Neural cell (in vitro differentiated cells): ENCODE measurements at regions not wholly inside any gene's neighbourhood (a gene's known extent, or its start where the extent isn't known, plus 50 kb on each side); places are given as distances from the start of the nearest gene placed in this dataset.

ENCODE experiments used
- H2AFZ ChIP-seq: fragments of 200-600, 300-800 bp; sonication (generic), shearing (Covaris generic); 2 replicates; pipeline ENCODE4 v1.6.0; 2014; ENCODE audit warnings: low read depth, mild to moderate bottlenecking, antibody characterized with exemption, low read length, moderate library complexity
- H3F3A ChIP-seq: fragments of 200-600 bp; shearing (Covaris generic); 2 replicates; pipeline ENCODE4 v1.6.1; 2016; ENCODE audit warnings: mild to moderate bottlenecking, moderate library complexity, mixed read lengths, antibody characterized with exemption, low read length; ENCODE audit not compliant: insufficient read depth, poor library complexity, severe bottlenecking
- H3K27ac ChIP-seq: fragments of 200-600, 300-800 bp; sonication (generic), shearing (Covaris generic); 2 replicates; pipeline ENCODE4 v1.5.1; 2014; ENCODE audit warnings: mild to moderate bottlenecking, low read length, moderate library complexity
- H3K27me3 ChIP-seq: fragments of 300-800, 200-600 bp; sonication (generic), shearing (Covaris generic); 2 replicates; pipeline ENCODE4 v1.6.0; 2014; ENCODE audit warnings: mild to moderate bottlenecking, low read depth, low read length, moderate library complexity; ENCODE audit not compliant: insufficient read depth
- H3K36me3 ChIP-seq: fragments of 300-800, 200-600 bp; sonication (generic), shearing (Covaris generic); 2 replicates; pipeline ENCODE4 v1.5.1; 2014; ENCODE audit warnings: mild to moderate bottlenecking, antibody characterized with exemption, low read length, moderate library complexity; ENCODE audit not compliant: insufficient read depth
- H3K4me2 ChIP-seq: fragments of 300-800, 200-600 bp; sonication (generic), shearing (Covaris generic); 2 replicates; pipeline ENCODE4 v1.6.0; 2014; ENCODE audit warnings: mild to moderate bottlenecking, low read length
- H3K4me3 ChIP-seq: fragments of 300-800, 200-600 bp; sonication (generic), shearing (Covaris generic); 2 replicates; pipeline ENCODE4 v1.5.1; 2014; ENCODE audit warnings: mild to moderate bottlenecking, low read length, moderate library complexity
- H3K79me2 ChIP-seq: fragments of 200-600 bp; shearing (Covaris generic); replicated peaks from 2 replicates; pipeline ENCODE4 v1.6.0; 2014; ENCODE audit warnings: mild to moderate bottlenecking, low read length, moderate library complexity; ENCODE audit not compliant: insufficient read depth
- H3K9ac ChIP-seq: fragments of 300-800, 200-600 bp; sonication (generic), shearing (Covaris generic); 2 replicates; pipeline ENCODE4 v1.6.1; 2016; ENCODE audit warnings: mild to moderate bottlenecking, low read length, mixed read lengths
- H3K9me2 ChIP-seq: fragments of 200-600 bp; shearing (Covaris generic); 2 replicates; pipeline ENCODE4 v1.6.1; 2016; ENCODE audit warnings: mild to moderate bottlenecking, low read length, mixed read lengths; ENCODE audit not compliant: insufficient read depth
- H3K9me3 ChIP-seq: fragments of 200-600, 300-800 bp; sonication (generic), shearing (Covaris generic); 2 replicates; pipeline ENCODE4 v1.6.1; 2016; ENCODE audit warnings: mild to moderate bottlenecking, mixed run types, low read length, moderate library complexity, mixed read lengths
- H4K20me1 ChIP-seq: fragments of 200-600 bp; shearing (Covaris generic); 2 replicates; pipeline ENCODE4 v1.6.1; 2016; ENCODE audit warnings: mild to moderate bottlenecking, mixed run types; ENCODE audit not compliant: insufficient read depth
- CTCF ChIP-seq: fragments of 450-650 bp; IDR thresholded peaks from 2 replicates; pipeline ENCODE4 v1.5.1; 2014; ENCODE audit warnings: antibody characterized with exemption, mild to moderate bottlenecking, moderate library complexity; ENCODE audit not compliant: poor library complexity, severe bottlenecking
- EP300 ChIP-seq: fragments of 450-650 bp; conservative IDR thresholded peaks from 2 replicates; pipeline ENCODE4 v1.6.1; 2014; ENCODE audit warnings: antibody characterized with exemption, mild to moderate bottlenecking, moderate library complexity; ENCODE audit not compliant: poor library complexity, severe bottlenecking
- EZH2 ChIP-seq: fragments of 200-600, 300-800 bp; shearing (Covaris generic), sonication (generic); IDR thresholded peaks from 2 replicates; pipeline ENCODE4 v1.6.1; 2014; ENCODE audit warnings: antibody characterized with exemption, low read length, borderline replicate concordance, mild to moderate bottlenecking; ENCODE audit not compliant: insufficient read depth, poor library complexity, severe bottlenecking
- MXI1 ChIP-seq: fragments of 450-650 bp; conservative IDR thresholded peaks from 2 replicates; pipeline ENCODE4 v1.6.1; 2014; ENCODE audit warnings: antibody characterized with exemption, mild to moderate bottlenecking; ENCODE audit not compliant: poor library complexity, severe bottlenecking
- POLR2AphosphoS5 ChIP-seq: IDR thresholded peaks from 2 replicates; pipeline ENCODE4 v1.6.1; 2012
- RAD21 ChIP-seq: fragments of 450-650 bp; conservative IDR thresholded peaks from 2 replicates; pipeline ENCODE4 v1.6.1; 2014; ENCODE audit warnings: antibody characterized with exemption, mild to moderate bottlenecking, moderate library complexity
- REST ChIP-seq: IDR thresholded peaks from 2 replicates; pipeline ENCODE4 v1.6.1; 2012; ENCODE audit warnings: borderline replicate concordance
- SMC3 ChIP-seq: fragments of 450-650 bp; conservative IDR thresholded peaks from 2 replicates; pipeline ENCODE4 v1.6.1; 2014; ENCODE audit warnings: antibody characterized with exemption, mild to moderate bottlenecking, moderate library complexity; ENCODE audit not compliant: poor library complexity
- TAF1 ChIP-seq: IDR thresholded peaks from 2 replicates; pipeline ENCODE4 v1.6.1; 2012; ENCODE audit warnings: low read depth

GRCh38 chr5:4370218-4370617 lies 769.9 kb upstream of the ADAMTS16 start:
- H3K27me3 ChIP-seq = no peaks in the 10 kb centered on the region
- H3K9me3 ChIP-seq = no peaks in the 10 kb centered on the region
- no peak for TF ChIP-seq SMC3
- no peak for TF ChIP-seq EP300
- no peak for TF ChIP-seq CTCF
- no peak for TF ChIP-seq POLR2AphosphoS5
- TF ChIP-seq TAF1 = no peak
- TF ChIP-seq RAD21 = no peak
- TF ChIP-seq REST = no peak
- TF ChIP-seq MXI1 = no peak
- no peak overlapping the region for H3K4me2 ChIP-seq
- H3K4me3 ChIP-seq = no peak overlapping the region
- no peaks in the 10 kb centered on the region for H3K9me2 ChIP-seq
- no peak overlapping the region for H3K9ac ChIP-seq
- H3K79me2 ChIP-seq = no peaks in the 10 kb centered on the region
- H3K27ac ChIP-seq = no peak overlapping the region
- H2AFZ ChIP-seq = no peak overlapping the region
- no peaks in the 10 kb centered on the region for H3K36me3 ChIP-seq
- H4K20me1 ChIP-seq = no peaks in the 10 kb centered on the region
- no peaks in the 10 kb centered on the region for H3F3A ChIP-seq

- TF ChIP-seq EP300 (no peak), REST (no peak), RAD21 (no peak), CTCF (no peak), MXI1 (no peak), TAF1 (no peak), SMC3 (no peak), POLR2AphosphoS5 (no peak), EZH2 (no peak)
These were observed 767.6 kb upstream of the ADAMTS16 start for GRCh38 chr5:4372481-4372880.

More at GRCh38 chr5:4372481-4372880, 767.6 kb upstream of the ADAMTS16 start:
- no peak overlapping the region for H2AFZ ChIP-seq
- no peaks in the 10 kb centered on the region for H3F3A ChIP-seq
- H3K9me2 ChIP-seq = no peaks in the 10 kb centered on the region
- H3K36me3 ChIP-seq = no peaks in the 10 kb centered on the region
- no peaks in the 10 kb centered on the region for H3K27me3 ChIP-seq
- H3K27ac ChIP-seq = no peak overlapping the region
- H4K20me1 ChIP-seq = no peaks in the 10 kb centered on the region
- no peak overlapping the region for H3K4me3 ChIP-seq
- no peak overlapping the region for H3K9ac ChIP-seq
- no peaks in the 10 kb centered on the region for H3K79me2 ChIP-seq
- H3K4me2 ChIP-seq = no peak overlapping the region
- H3K9me3 ChIP-seq = no peaks in the 10 kb centered on the region
